Vagina (tissue), 2 donors: ENCODE measurements at regions not wholly inside any gene's neighbourhood (a gene's known extent, or its start where the extent isn't known, plus 50 kb on each side); places are given as distances from the start of the nearest gene placed in this dataset.

Experiments
- DNase-seq, 2 donors: peaks; one replicate each; pipeline ENCODE4 v3.0.0-alpha.2; 2017; ENCODE audit errors: extremely low spot score in 2 of 2
- H3K27ac ChIP-seq: fragments of 200-600 bp; sonication (generic); one replicate; pipeline ENCODE4 v1.5.1; 2019
- H3K27me3 ChIP-seq: fragments of 200-600 bp; sonication (generic); one replicate; pipeline ENCODE4 v1.5.1; 2019
- H3K36me3 ChIP-seq, 2 donors: fragments of 200-600 bp; sonication (generic); one replicate each; pipeline ENCODE4 v1.5.1; 2017 to 2019
- H3K4me1 ChIP-seq: fragments of 200-600 bp; sonication (generic); one replicate; pipeline ENCODE4 v1.5.1; 2019
- H3K4me3 ChIP-seq, 2 donors: fragments of 200-600 bp; sonication (generic); 1 replicate in 1 of 2; 2 replicates in 1 of 2; pipeline ENCODE4 v1.5.1; 2016 to 2019
- H3K9me3 ChIP-seq: fragments of 200-600 bp; sonication (generic); one replicate; pipeline ENCODE4 v1.5.1; 2019
- POLR2A ChIP-seq, 2 donors: fragments of 450-650 bp; IDR thresholded peaks; one replicate each; pipeline ENCODE4 v1.6.1; 2017; ENCODE audit warnings: antibody characterized with exemption in 2 of 2, mild to moderate bottlenecking in 2 of 2, moderate library complexity in 2 of 2
- POLR2AphosphoS5 ChIP-seq, 2 donors: sonication (generic); formaldehyde crosslinking; IDR thresholded peaks; one replicate each; pipeline ENCODE4 v1.9.0; 2017; ENCODE audit warnings: antibody characterized with exemption in 2 of 2, mild to moderate bottlenecking in 2 of 2, low read depth in 1 of 2; ENCODE audit not compliant: insufficient read depth in 1 of 2
- intact Hi-C: fragments of 100-400 bp; cut with DNase I; formaldehyde crosslinking; loops from one replicate; pipeline ENCODE4 v1.15.1; 2023
- TF ChIP-seq, protein P1 (sequence below), 3 experiments: fragments of 450-650 bp in 2 of 3; fragments of 200-600 bp in 1 of 3; sonication (generic) in 1 of 3; IDR thresholded peaks; one replicate each; pipeline ENCODE4 v1.5.1; 2017 to 2019; ENCODE audit warnings: antibody characterized with exemption in 3 of 3, mild to moderate bottlenecking in 2 of 3, moderate library complexity in 2 of 3

DNA sequence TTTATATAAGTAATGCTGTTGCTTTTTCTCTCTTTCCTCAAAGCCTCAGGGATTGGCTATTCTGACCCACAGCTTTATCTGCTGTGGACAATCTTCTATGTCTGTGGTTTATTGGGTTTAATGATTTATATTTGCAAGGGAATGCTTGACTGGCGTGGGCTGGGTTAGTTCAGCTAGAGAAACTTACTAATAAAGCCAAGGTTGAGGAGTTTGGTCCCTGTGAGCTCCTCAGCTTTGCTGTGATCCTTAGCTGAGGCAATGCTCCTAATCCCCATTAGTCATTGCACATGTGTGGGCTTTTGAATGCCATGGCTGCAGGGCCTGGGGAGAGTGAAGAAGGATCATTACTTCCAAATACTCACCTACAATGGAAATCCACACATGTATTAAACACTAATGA lies 179.3 kb downstream of the ZNF326 start:
- no peak for DNase-seq
- no peak for TF ChIP-seq POLR2AphosphoS5 (IDR thresholded peaks at IDR 0.05; ENCODE audit: insufficient read depth in 1 of 2, low read depth in 1 of 2)
- TF ChIP-seq POLR2A (IDR thresholded peaks at IDR 0.05) = no peak
- TF ChIP-seq, protein P1, sequence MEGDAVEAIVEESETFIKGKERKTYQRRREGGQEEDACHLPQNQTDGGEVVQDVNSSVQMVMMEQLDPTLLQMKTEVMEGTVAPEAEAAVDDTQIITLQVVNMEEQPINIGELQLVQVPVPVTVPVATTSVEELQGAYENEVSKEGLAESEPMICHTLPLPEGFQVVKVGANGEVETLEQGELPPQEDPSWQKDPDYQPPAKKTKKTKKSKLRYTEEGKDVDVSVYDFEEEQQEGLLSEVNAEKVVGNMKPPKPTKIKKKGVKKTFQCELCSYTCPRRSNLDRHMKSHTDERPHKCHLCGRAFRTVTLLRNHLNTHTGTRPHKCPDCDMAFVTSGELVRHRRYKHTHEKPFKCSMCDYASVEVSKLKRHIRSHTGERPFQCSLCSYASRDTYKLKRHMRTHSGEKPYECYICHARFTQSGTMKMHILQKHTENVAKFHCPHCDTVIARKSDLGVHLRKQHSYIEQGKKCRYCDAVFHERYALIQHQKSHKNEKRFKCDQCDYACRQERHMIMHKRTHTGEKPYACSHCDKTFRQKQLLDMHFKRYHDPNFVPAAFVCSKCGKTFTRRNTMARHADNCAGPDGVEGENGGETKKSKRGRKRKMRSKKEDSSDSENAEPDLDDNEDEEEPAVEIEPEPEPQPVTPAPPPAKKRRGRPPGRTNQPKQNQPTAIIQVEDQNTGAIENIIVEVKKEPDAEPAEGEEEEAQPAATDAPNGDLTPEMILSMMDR (IDR thresholded peaks at IDR 0.05) = no peak
- no peaks in the 10 kb centered on the region for H3K36me3 ChIP-seq

DNA sequence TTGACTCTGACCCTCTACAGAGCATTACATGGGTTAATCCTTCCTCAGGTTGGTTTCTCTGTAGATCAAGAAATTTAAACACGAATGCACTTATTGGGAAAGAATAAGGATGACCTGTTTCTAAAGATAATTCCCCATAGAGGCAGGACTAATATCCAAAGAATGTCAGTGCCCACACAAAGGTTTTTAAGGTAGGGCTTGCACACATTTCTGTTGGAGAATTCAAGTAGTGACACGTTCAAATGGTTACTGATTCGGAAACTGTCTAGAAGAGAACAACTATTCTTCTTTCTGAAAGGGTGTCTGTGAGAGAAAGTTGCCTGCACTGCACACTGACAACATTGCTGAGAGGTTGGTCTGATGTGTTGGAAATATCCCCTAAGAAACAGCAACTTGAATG lies 167.3 kb downstream of the ZNF326 start:
- no peaks in the 10 kb centered on the region for H3K9me3 ChIP-seq
- no peak for TF ChIP-seq POLR2A (IDR thresholded peaks at IDR 0.05)
- TF ChIP-seq, protein P1 (IDR thresholded peaks at IDR 0.05) = no peak
- TF ChIP-seq POLR2AphosphoS5 (IDR thresholded peaks at IDR 0.05; ENCODE audit: insufficient read depth in 1 of 2, low read depth in 1 of 2) = no peak
- H3K4me1 ChIP-seq = no peaks in the 10 kb centered on the region
- intact Hi-C loops = no loop called here
- H3K27ac ChIP-seq = no peak overlapping the region
- no peak for DNase-seq
- H3K4me3 ChIP-seq = no peak overlapping the region
- no peaks in the 10 kb centered on the region for H3K27me3 ChIP-seq
- no peaks in the 10 kb centered on the region for H3K36me3 ChIP-seq

More for the DNA sequence above, 179.3 kb downstream of the ZNF326 start:
- Histone ChIP-seq H3K27me3 (no peaks in the 10 kb centered on the region), H3K4me1 (no peaks in the 10 kb centered on the region), H3K9me3 (no peaks in the 10 kb centered on the region), H3K4me3 (no peak overlapping the region), H3K27ac (no peak overlapping the region)
- intact Hi-C loops = no loop called here

DNA sequence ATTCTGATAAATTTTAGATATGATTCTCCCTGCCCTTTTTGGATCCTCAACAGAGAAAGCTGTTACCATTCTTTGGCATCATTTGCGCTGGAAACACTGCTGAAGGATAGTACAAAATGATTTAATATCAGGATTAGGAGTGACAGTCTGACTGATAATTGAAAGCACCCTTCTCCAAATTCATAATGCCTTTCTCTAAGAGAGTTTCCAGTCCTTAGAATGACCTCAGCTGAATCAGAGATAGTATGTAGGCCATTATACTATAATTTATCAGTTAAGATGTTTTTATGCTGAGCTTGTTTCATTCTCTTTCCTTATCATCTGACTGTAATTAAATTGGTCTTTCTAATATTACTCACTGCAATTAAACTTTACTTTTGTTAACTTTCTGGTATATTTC lies 166.7 kb downstream of the ZNF326 start:
- Histone ChIP-seq H3K36me3 (no peaks in the 10 kb centered on the region), H3K9me3 (no peaks in the 10 kb centered on the region), H3K27me3 (no peaks in the 10 kb centered on the region), H3K27ac (no peak overlapping the region), H3K4me3 (no peak overlapping the region), H3K4me1 (no peaks in the 10 kb centered on the region)
- intact Hi-C loops = no loop called here
- TF ChIP-seq, protein P1 (IDR thresholded peaks at IDR 0.05) = no peak
- no peak for TF ChIP-seq POLR2AphosphoS5 (IDR thresholded peaks at IDR 0.05; ENCODE audit: insufficient read depth in 1 of 2, low read depth in 1 of 2)
- DNase-seq = no peak

DNA sequence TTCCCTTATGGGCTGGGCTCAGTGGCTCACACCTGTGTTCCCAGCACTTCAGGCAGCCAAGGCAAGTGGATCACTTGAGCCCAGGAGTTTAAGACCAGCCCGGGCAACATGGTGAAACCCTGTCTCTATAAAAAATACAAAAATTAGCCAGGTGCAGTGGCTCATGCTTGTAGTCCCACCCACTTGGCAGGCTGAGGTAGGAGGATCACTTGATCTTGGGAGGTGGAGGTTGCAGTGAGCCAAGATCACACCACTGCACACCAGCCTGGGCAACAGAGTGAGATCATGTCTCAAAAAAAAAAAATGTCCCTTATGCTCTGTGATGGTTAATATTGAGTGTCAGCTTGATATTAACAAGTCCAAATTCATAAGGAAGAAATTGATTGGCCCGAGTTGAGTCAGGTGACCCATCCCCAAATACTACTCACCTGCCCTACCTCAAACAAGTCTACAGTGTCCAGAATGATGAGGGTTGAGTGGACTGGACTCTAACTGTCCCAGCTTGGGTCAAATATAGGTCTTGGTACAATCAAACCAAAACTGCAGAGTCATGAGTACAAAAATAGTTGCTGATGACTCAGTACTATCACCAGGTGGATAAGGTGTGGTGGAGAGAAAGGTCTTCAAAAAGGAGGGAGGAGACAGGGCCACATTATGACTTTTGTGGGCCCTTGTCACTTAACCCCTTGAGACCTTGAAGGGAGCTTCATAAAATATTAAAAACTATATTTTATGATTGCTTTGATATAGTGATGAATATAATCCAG lies 161.0 kb downstream of the ZNF326 start:
- Histone ChIP-seq H3K27ac (no peak overlapping the region), H3K27me3 (no peaks in the 10 kb centered on the region), H3K4me3 (no peak overlapping the region), H3K36me3 (no peaks in the 10 kb centered on the region), H3K4me1 (no peaks in the 10 kb centered on the region), H3K9me3 (no peaks in the 10 kb centered on the region)
- no peak for TF ChIP-seq POLR2A (IDR thresholded peaks at IDR 0.05)
- no peak for DNase-seq
- intact Hi-C loops = no loop called here

DNA sequence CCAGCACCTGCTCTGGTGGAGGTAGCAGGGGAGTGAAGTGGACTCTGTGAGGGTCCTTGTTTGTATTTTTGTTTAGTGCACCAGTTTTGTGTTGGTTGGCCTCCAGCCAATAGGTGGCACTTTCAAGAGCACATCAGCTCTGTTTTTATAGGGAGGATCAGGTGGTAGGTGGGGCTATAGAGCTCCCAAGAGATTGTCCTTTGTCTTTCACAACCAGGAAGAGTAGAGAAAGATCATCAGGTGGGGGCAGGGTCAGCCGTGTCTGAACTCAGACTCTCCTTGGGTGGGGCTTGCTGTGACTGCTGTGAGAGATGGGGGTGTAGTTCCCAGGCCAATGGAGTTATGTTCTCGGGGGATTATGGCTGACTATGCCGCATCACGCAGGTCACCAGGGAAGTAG lies 159.8 kb downstream of the ZNF326 start:
- TF ChIP-seq POLR2AphosphoS5 (IDR thresholded peaks at IDR 0.05; ENCODE audit: insufficient read depth in 1 of 2, low read depth in 1 of 2) = no peak
- TF ChIP-seq, protein P1 (IDR thresholded peaks at IDR 0.05) = no peak
- no peak for TF ChIP-seq POLR2A (IDR thresholded peaks at IDR 0.05)
- H3K4me1 ChIP-seq = no peaks in the 10 kb centered on the region
- no peak overlapping the region for H3K27ac ChIP-seq
- no peak for DNase-seq
- intact Hi-C loops = no loop called here
- H3K4me3 ChIP-seq = no peak overlapping the region
- no peaks in the 10 kb centered on the region for H3K27me3 ChIP-seq
- H3K36me3 ChIP-seq = no peaks in the 10 kb centered on the region
- no peaks in the 10 kb centered on the region for H3K9me3 ChIP-seq
